DOHH2 (cell line): ENCODE measurements at regions not wholly inside any gene's neighbourhood (a gene's known extent, or its start where the extent isn't known, plus 50 kb on each side); places are given as distances from the start of the nearest gene placed in this dataset.

Experiments
- CTCF ChIP-seq: fragments of 200-600 bp; sonication (generic); IDR thresholded peaks from one replicate; pipeline ENCODE4 v1.5.1; 2014; ENCODE audit warnings: antibody characterized with exemption, mild to moderate bottlenecking, low read depth, low read length; ENCODE audit not compliant: poor library complexity, severe bottlenecking
- EZH2phosphoT487 ChIP-seq: fragments of 200-600 bp; sonication (generic); IDR thresholded peaks from 2 replicates; pipeline ENCODE4 v1.6.1; 2017; ENCODE audit warnings: borderline replicate concordance, mild to moderate bottlenecking, antibody characterized with exemption, low read length, moderate library complexity, mixed read lengths

GRCh38 chr3:18591120-18591519, 166.0 kb upstream of the SATB1 start:
- TF ChIP-seq CTCF: no peak
- TF ChIP-seq EZH2phosphoT487: no peak
